Upper lobe of left lung (tissue), 4 donors: ENCODE measurements at regions not wholly inside any gene's neighbourhood (a gene's known extent, or its start where the extent isn't known, plus 50 kb on each side); places are given as distances from the start of the nearest gene placed in this dataset.

Experiments
- CTCF ChIP-seq, 6 experiments: fragments of 450-650 bp in 4 of 6; fragments of 200-600 bp in 2 of 6; sonication (generic) in 2 of 6; IDR thresholded peaks; one replicate each; pipeline ENCODE4 v1.5.1; 2016 to 2019; ENCODE audit warnings: antibody characterized with exemption in 6 of 6
- POLR2A ChIP-seq, 4 donors: fragments of 450-650 bp; IDR thresholded peaks; one replicate each; pipeline ENCODE4 v1.5.1; 2016 to 2017; ENCODE audit warnings: antibody characterized with exemption in 4 of 4, mild to moderate bottlenecking in 2 of 4
- POLR2AphosphoS5 ChIP-seq, 2 donors: sonication (generic); formaldehyde crosslinking; IDR thresholded peaks; one replicate each; pipeline ENCODE4 v1.5.1; 2017; ENCODE audit warnings: antibody characterized with exemption in 2 of 2

GRCh38 chr2:239720361-239721360 is 304.5 kb downstream of the NDUFA10 start:
- TF ChIP-seq POLR2AphosphoS5 (IDR thresholded peaks at IDR 0.05) = no peak
- TF ChIP-seq CTCF (IDR thresholded peaks at IDR 0.05) = no peak
- no peak for TF ChIP-seq POLR2A (IDR thresholded peaks at IDR 0.05)
